ENCODE measurements at regions not wholly inside any gene's neighbourhood (a gene's known extent, or its start where the extent isn't known, plus 50 kb on each side); places are given as distances from the start of the nearest gene placed in this dataset.

DNA sequence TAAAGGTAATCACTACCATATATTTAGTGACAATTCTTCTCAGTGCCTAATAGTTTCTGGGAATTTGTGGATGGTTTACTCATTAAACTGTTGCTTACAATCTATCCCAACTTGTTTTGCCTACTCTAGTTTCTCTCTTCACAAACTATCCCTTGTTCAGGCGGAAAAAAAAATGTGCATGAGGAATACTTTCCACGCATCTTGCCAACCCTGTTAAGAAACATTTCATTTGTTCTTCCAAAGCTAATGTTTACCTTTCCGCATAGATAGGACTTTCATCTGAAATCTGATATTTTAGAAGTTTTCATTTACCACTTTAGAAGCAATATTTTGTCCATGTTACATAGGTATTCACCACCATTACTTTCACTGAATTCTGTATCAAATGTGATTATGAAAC is 191.9 kb downstream of the MDFIC start (continued):
- TF ChIP-seq ELF4 (CRISPR knock-in tag; IDR thresholded peaks at IDR 0.05) (no peak), CSDE1 (IDR thresholded peaks at IDR 0.05) (no peak), NFIC (IDR thresholded peaks at IDR 0.05) (no peak), COPS2 (conservative IDR thresholded peaks at IDR 0.05) (no peak), HMG20A (CRISPR knock-in tag; conservative IDR thresholded peaks at IDR 0.05) (no peak), PHB2 (IDR thresholded peaks at IDR 0.05; ENCODE audit: low read depth) (no peak)
- TF ChIP-seq, protein P1, sequence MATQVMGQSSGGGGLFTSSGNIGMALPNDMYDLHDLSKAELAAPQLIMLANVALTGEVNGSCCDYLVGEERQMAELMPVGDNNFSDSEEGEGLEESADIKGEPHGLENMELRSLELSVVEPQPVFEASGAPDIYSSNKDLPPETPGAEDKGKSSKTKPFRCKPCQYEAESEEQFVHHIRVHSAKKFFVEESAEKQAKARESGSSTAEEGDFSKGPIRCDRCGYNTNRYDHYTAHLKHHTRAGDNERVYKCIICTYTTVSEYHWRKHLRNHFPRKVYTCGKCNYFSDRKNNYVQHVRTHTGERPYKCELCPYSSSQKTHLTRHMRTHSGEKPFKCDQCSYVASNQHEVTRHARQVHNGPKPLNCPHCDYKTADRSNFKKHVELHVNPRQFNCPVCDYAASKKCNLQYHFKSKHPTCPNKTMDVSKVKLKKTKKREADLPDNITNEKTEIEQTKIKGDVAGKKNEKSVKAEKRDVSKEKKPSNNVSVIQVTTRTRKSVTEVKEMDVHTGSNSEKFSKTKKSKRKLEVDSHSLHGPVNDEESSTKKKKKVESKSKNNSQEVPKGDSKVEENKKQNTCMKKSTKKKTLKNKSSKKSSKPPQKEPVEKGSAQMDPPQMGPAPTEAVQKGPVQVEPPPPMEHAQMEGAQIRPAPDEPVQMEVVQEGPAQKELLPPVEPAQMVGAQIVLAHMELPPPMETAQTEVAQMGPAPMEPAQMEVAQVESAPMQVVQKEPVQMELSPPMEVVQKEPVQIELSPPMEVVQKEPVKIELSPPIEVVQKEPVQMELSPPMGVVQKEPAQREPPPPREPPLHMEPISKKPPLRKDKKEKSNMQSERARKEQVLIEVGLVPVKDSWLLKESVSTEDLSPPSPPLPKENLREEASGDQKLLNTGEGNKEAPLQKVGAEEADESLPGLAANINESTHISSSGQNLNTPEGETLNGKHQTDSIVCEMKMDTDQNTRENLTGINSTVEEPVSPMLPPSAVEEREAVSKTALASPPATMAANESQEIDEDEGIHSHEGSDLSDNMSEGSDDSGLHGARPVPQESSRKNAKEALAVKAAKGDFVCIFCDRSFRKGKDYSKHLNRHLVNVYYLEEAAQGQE (IDR thresholded peaks at IDR 0.05; ENCODE audit: borderline replicate concordance), result no peak
- TF ChIP-seq, protein P1 (CRISPR knock-in tag; IDR thresholded peaks at IDR 0.05; ENCODE audit: low read depth), result no peak
